Lung (tissue), 11 donors: ENCODE measurements at regions not wholly inside any gene's neighbourhood (a gene's known extent, or its start where the extent isn't known, plus 50 kb on each side); places are given as distances from the start of the nearest gene placed in this dataset.
A peak's percentile ranks its signal among the peaks of the same experiment; 100 is the strongest.

Source experiments
- ATAC-seq: fragments of 200-7000 bp; cut with Tn5 transposase; one replicate; pipeline ENCODE4 v1.9.1; 2020; ENCODE audit warnings: moderate number of reproducible peaks; ENCODE audit not compliant: insufficient read depth, low FRiP score
- DNase-seq, 3 donors: peaks; one replicate each; pipeline ENCODE4 v3.0.0-alpha.2; 2013 to 2017
- H3K27ac ChIP-seq, 2 donors: one replicate each; pipeline ENCODE4 v1.5.1; 2013; ENCODE audit warnings: mild to moderate bottlenecking in 2 of 2, moderate library complexity in 2 of 2, control low read depth in 1 of 2, inconsistent platforms in 1 of 2, low read depth in 1 of 2, low read length in 1 of 2
- H3K27me3 ChIP-seq, 3 donors: one replicate each; pipeline ENCODE4 v1.5.1; 2013; ENCODE audit warnings: low read length in 2 of 3; ENCODE audit not compliant: control insufficient read depth in 3 of 3, insufficient read depth in 3 of 3
- H3K36me3 ChIP-seq, 4 donors: one replicate each; pipeline ENCODE4 v1.5.1; 2013; ENCODE audit warnings: low read length in 4 of 4, mild to moderate bottlenecking in 1 of 4, moderate library complexity in 1 of 4; ENCODE audit not compliant: control insufficient read depth in 4 of 4, insufficient read depth in 4 of 4
- H3K4me1 ChIP-seq, 5 donors: one replicate each; pipeline ENCODE4 v1.5.1; 2013; ENCODE audit warnings: low read length in 5 of 5, mild to moderate bottlenecking in 2 of 5, moderate library complexity in 1 of 5; ENCODE audit not compliant: control insufficient read depth in 5 of 5, insufficient read depth in 5 of 5
- H3K4me3 ChIP-seq: one replicate; pipeline ENCODE4 v1.5.1; 2013; ENCODE audit warnings: mild to moderate bottlenecking, control low read depth, moderate library complexity
- H3K9ac ChIP-seq, 2 donors: one replicate each; pipeline ENCODE4 v1.5.1; 2013; ENCODE audit warnings: low read length in 2 of 2, control low read depth in 1 of 2; ENCODE audit not compliant: insufficient read depth in 1 of 2
- H3K9me3 ChIP-seq, 4 donors: one replicate each; pipeline ENCODE4 v1.5.1; 2013; ENCODE audit warnings: low read length in 3 of 4, mild to moderate bottlenecking in 1 of 4, moderate library complexity in 1 of 4; ENCODE audit not compliant: control insufficient read depth in 4 of 4, insufficient read depth in 3 of 4
- WGBS, 2 donors: extraction: QIAGEN DNeasy Blood & Tissue Kit; methylation state at CpG; one replicate each; pipeline ENCODE4 v1.1.7; 2013; 5-methylcytosine and 5-hydroxymethylcytosine counted together
- TF ChIP-seq, protein P1 (sequence below): IDR thresholded peaks from 2 replicates; pipeline ENCODE4 v1.5.1; 2012; ENCODE audit warnings: mild to moderate bottlenecking; ENCODE audit errors: control extremely low read depth, extremely low read depth
- donor health status: control.
- donor health status: control.
- donor health status: Bipolar disorder and iron deficiency.
- donor health status: healthy.
- donor health status: DM: yes; HTN: yes; CAD: no.

DNA sequence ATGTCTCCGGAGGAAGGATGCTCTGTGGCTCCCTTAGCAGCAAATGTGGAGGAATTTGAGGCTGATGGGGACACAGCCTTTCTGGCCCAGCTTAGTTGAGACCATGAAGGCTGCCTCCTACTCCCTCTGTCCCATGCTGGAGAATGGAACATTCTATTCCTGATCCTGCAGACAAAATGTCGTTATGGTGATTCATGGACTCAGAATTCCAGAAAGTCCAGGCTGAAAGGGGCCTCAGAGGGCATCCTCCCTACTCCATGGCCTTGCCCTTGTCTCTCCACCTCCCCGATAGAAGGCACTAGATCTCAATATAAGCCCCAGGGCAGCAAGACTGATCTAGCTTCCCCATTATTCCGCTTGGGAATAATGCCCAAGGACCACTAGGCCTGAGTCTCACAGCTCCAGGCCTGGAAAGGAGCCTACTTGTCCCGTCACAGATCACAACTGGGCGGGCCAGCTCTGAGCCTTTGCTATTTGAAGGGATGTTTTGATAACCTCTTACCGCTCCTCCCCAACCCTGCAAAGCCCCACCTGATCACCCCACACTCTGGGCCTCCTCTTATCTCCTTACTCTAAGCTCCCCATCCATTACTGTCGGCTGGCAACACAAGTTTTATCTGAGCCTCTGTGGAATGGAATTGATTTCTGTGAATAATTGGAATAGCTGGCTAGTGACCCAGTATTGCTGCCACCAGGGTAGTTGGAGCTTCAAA lies 52.8 kb upstream of the TRABD2B start:
- H3K36me3 ChIP-seq, result no peaks in the 10 kb centered on the region

DNA sequence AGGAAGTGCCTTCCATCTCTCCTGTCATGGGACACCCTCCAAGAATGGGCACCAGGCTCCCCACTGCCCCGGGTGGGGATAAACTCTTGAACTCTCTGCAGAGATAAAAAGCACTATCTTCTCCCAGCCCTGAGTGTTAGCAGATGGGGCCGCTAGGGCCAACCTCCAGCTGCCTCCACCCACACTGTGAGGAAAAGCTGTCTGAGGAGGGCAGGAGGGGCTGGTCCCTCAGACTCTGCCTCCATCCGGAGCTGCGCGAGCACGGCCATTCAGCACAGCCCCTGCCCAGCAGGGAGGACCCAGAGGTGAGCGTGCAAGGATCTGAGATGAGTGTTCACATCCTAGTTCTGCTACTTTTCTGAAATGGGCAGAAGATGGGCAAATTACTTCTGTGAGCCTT lies 51.8 kb upstream of the TRABD2B start:
- H3K4me3 ChIP-seq, result no peak overlapping the region
- ATAC-seq, result no peak
- 58 to 85% methylated on average over 7 of the region's 7 CpGs for WGBS, 2 donors
- TF ChIP-seq, protein P1, sequence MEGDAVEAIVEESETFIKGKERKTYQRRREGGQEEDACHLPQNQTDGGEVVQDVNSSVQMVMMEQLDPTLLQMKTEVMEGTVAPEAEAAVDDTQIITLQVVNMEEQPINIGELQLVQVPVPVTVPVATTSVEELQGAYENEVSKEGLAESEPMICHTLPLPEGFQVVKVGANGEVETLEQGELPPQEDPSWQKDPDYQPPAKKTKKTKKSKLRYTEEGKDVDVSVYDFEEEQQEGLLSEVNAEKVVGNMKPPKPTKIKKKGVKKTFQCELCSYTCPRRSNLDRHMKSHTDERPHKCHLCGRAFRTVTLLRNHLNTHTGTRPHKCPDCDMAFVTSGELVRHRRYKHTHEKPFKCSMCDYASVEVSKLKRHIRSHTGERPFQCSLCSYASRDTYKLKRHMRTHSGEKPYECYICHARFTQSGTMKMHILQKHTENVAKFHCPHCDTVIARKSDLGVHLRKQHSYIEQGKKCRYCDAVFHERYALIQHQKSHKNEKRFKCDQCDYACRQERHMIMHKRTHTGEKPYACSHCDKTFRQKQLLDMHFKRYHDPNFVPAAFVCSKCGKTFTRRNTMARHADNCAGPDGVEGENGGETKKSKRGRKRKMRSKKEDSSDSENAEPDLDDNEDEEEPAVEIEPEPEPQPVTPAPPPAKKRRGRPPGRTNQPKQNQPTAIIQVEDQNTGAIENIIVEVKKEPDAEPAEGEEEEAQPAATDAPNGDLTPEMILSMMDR, result no peak
- H3K36me3 ChIP-seq, result no peaks in the 10 kb centered on the region
- H3K9ac ChIP-seq, result no peak overlapping the region
- peak in 1 of 3 donors; percentile 21 for DNase-seq
- no peak overlapping the region for H3K27ac ChIP-seq
- no peaks in the 10 kb centered on the region for H3K27me3 ChIP-seq
- no peaks in the 10 kb centered on the region for H3K9me3 ChIP-seq
- peaks cover 0 to 54% (median 21%) of the 10 kb centered on the region in 5 donors for H3K4me1 ChIP-seq

More for the DNA sequence above, 52.8 kb upstream of the TRABD2B start:
- WGBS, 2 donors, result 84 to 88% methylated on average over 8 of the region's 8 CpGs
- ATAC-seq, result no peak
- peak in 2 of 3 donors; percentile 34 to 39 for DNase-seq
- Histone ChIP-seq H3K9me3 (no peaks in the 10 kb centered on the region), H3K27me3 (no peaks in the 10 kb centered on the region), H3K9ac (no peak overlapping the region), H3K4me3 (no peak overlapping the region), H3K27ac (no peak overlapping the region), H3K4me1 (peaks cover 0 to 54% (median 21%) of the 10 kb centered on the region in 5 donors)
- TF ChIP-seq, protein P1, result no peak

DNA sequence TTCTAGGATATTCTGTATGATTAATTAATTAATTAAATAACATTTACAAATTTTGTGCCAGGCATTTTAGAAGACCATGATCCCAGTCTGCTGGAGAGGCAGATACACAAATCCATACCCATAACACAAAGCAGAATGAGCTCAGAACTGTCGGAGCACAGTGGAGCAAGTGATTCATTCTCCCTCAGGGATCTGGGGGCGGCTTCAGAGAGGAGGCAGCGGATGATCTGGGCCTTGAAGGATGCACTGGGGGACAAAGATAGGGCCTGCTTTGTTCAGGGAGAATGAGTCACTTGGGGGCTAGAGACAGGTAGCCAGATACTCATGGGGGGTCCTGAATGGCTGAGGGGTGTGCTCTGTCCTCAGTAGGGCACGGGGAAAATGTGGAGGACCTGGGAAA lies 50.9 kb upstream of the TRABD2B start:
- Histone ChIP-seq H3K9me3 (no peaks in the 10 kb centered on the region), H3K4me3 (no peak overlapping the region), H3K4me1 (peaks cover 0 to 55% (median 21%) of the 10 kb centered on the region in 5 donors), H3K27me3 (no peaks in the 10 kb centered on the region), H3K9ac (no peak overlapping the region), H3K36me3 (no peaks in the 10 kb centered on the region), H3K27ac (no peak overlapping the region)
- ATAC-seq (no peak), DNase-seq (no peak)
- 86 to 93% methylated on average over 4 of the region's 4 CpGs for WGBS, 2 donors
- TF ChIP-seq, protein P1, result no peak
